GM20000 (cell line): ENCODE measurements at regions not wholly inside any gene's neighbourhood (a gene's known extent, or its start where the extent isn't known, plus 50 kb on each side); places are given as distances from the start of the nearest gene placed in this dataset.

Experiments used
- DNase-seq: peaks from one replicate; pipeline ENCODE4 v3.0.0; 2012; ENCODE audit warnings: low spot score
- CTCF ChIP-seq: IDR thresholded peaks from 2 replicates; pipeline ENCODE4 v1.5.1; 2012; ENCODE audit warnings: mild to moderate bottlenecking, control low read depth; ENCODE audit errors: extremely low read depth, missing control alignments

DNA sequence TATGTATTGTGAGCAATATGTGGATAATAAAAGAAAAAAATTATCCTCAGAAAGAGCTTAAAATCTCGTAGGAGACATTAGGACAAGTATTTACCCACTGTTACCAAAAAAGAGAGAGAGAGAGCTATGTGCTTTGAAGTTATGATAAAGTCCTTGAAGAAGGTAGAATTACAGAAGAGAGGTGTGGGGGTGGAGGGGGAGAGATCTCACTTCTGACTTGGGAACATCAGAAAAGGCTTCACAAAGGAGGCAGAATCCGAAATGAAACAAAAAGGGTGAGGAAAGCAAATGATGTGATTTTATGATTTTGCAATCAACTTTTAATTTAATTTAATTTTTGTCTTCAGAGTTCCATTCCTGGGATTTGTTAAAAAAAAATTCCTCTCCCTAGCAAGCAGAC lies 311.8 kb upstream of the ATP2B1 start:
- no peak for DNase-seq
- no peak for TF ChIP-seq CTCF

DNA sequence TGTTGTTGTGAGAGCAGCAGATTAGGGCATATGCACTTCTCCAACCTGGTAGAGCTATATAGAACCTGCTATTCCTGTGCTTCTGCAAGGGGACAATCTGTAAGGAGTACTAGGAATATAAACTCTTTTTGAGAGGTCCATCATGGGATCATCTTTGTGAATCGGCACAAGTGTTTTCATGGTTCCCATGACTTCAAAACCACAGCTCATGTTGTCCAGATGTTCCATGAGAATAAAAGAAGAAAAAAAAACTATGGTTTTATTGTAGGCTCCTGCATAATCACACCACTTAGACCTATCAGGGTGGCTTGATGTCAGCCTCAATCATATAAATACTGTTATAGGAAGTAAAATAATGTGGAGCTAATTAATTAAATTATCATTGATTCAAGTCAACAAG lies 311.4 kb upstream of the ATP2B1 start:
- no peak for TF ChIP-seq CTCF
- no peak for DNase-seq

DNA sequence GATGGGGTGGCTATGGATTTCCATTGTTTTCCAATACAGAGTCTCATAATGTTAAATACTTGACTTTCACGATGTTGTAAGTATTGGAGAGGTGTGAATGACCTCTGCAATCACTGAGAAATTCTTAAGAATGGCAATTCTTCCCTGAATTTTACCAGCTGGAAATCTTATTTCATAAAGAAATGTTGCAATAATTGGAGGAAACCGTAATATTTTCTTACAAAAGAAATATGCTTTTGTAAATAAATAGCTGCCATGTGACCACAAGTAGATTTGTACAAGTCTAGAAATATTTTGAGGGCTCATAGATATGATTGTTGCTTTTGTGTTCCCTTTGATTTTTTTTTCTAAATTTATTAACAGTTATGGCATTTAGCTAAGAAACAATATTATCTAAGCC lies 308.7 kb upstream of the ATP2B1 start:
- TF ChIP-seq CTCF: no peak
- DNase-seq: no peak

- TF ChIP-seq CTCF: no peak
- DNase-seq: no peak
Measured at GRCh38 chr12:90015228-90015627, 306.6 kb upstream of the ATP2B1 start.

- DNase-seq: peak; percentile 10
Measured at GRCh38 chr12:90013409-90013808, 304.8 kb upstream of the ATP2B1 start.

GRCh38 chr12:90010089-90010488 lies 301.5 kb upstream of the ATP2B1 start:
- no peak for DNase-seq
- no peak for TF ChIP-seq CTCF

More at GRCh38 chr12:90013409-90013808, 304.8 kb upstream of the ATP2B1 start:
- peak; percentile 40 for TF ChIP-seq CTCF

- no peak for TF ChIP-seq CTCF
- DNase-seq: no peak
Measured at GRCh38 chr12:90008277-90008676, 299.6 kb upstream of the ATP2B1 start.
